DOHH2 (cell line): ENCODE measurements at regions not wholly inside any gene's neighbourhood (a gene's known extent, or its start where the extent isn't known, plus 50 kb on each side); places are given as distances from the start of the nearest gene placed in this dataset.

Experiments
- H3F3A ChIP-seq: fragments of 200-600 bp; sonication (generic), shearing (Covaris generic); 2 replicates; pipeline ENCODE4 v1.6.0; 2016; ENCODE audit warnings: antibody characterized with exemption, mild to moderate bottlenecking; ENCODE audit not compliant: control insufficient read depth, insufficient read depth
- H3K27ac ChIP-seq: fragments of 200-600 bp; sonication (generic); 2 replicates; pipeline ENCODE4 v1.5.1; 2014; ENCODE audit warnings: low read depth, mild to moderate bottlenecking, low read length, moderate library complexity
- H3K27me3 ChIP-seq: fragments of 200-600 bp; sonication (generic); 2 replicates; pipeline ENCODE4 v1.6.1; 2014; ENCODE audit warnings: mild to moderate bottlenecking, low read length, mixed read lengths; ENCODE audit not compliant: control insufficient read depth
- H3K36me3 ChIP-seq: fragments of 200-600 bp; sonication (generic); 2 replicates; pipeline ENCODE4 v1.6.1; 2014; ENCODE audit warnings: mild to moderate bottlenecking, low read length, moderate library complexity, mixed read lengths; ENCODE audit not compliant: control insufficient read depth
- H3K4me1 ChIP-seq: fragments of 200-600 bp; sonication (generic); 2 replicates; pipeline ENCODE4 v1.6.1; 2014; ENCODE audit warnings: mild to moderate bottlenecking, low read length, mixed read lengths; ENCODE audit not compliant: control insufficient read depth
- H3K4me2 ChIP-seq: fragments of 200-600 bp; sonication (generic); 2 replicates; pipeline ENCODE4 v1.6.0; 2014; ENCODE audit warnings: mild to moderate bottlenecking, low read length, moderate library complexity
- H3K4me3 ChIP-seq: fragments of 200-600 bp; sonication (generic); 2 replicates; pipeline ENCODE4 v1.5.1; 2014; ENCODE audit warnings: mild to moderate bottlenecking, low read length, mixed read lengths
- H3K79me2 ChIP-seq: fragments of 200-600 bp; sonication (generic); 2 replicates; pipeline ENCODE4 v1.6.1; 2014; ENCODE audit warnings: mild to moderate bottlenecking, low read length, mixed read lengths; ENCODE audit not compliant: control insufficient read depth
- H3K9me2 ChIP-seq: fragments of 200-600 bp; sonication (generic); replicated peaks from 2 replicates; pipeline ENCODE4 v1.6.1; 2014; ENCODE audit warnings: mild to moderate bottlenecking, low read length, mixed read lengths; ENCODE audit not compliant: control insufficient read depth
- H3K9me3 ChIP-seq: fragments of 200-600 bp; sonication (generic); 2 replicates; pipeline ENCODE4 v1.6.1; 2014; ENCODE audit warnings: antibody characterized with exemption, low read length, mixed read lengths; ENCODE audit not compliant: control insufficient read depth, insufficient read depth
- H4K20me1 ChIP-seq: fragments of 200-600 bp; sonication (generic); 2 replicates; pipeline ENCODE4 v1.6.0; 2014; ENCODE audit warnings: low read depth, mild to moderate bottlenecking, antibody characterized with exemption, low read length, moderate library complexity; ENCODE audit not compliant: control insufficient read depth, insufficient read depth
- CTCF ChIP-seq: fragments of 200-600 bp; sonication (generic); IDR thresholded peaks from one replicate; pipeline ENCODE4 v1.5.1; 2014; ENCODE audit warnings: antibody characterized with exemption, mild to moderate bottlenecking, low read depth, low read length; ENCODE audit not compliant: poor library complexity, severe bottlenecking
- EZH2phosphoT487 ChIP-seq: fragments of 200-600 bp; sonication (generic); IDR thresholded peaks from 2 replicates; pipeline ENCODE4 v1.6.1; 2017; ENCODE audit warnings: borderline replicate concordance, mild to moderate bottlenecking, antibody characterized with exemption, low read length, moderate library complexity, mixed read lengths

DNA sequence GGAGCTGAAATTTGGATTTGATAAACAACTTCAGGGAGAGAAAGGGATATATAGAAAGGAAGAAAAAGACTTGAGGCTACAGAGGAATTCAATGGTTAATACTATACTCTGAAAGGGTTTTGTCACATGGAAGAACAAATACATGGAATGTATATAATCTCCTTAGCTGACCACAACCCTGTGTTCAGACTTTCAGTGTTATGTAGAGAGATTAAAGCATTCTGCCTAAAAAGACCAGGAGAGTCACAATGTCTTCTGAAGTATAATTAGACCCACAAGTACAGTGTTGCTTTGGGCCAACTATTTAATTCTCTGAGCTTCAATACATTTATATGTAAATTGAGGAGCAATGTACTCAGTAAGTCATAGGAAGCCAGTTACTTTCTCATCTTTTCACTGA lies 123.8 kb upstream of the FSHR start:
- no peaks in the 10 kb centered on the region for H3K4me1 ChIP-seq
- H3K4me3 ChIP-seq = no peak overlapping the region
- H3K4me2 ChIP-seq = no peak overlapping the region
- no peaks in the 10 kb centered on the region for H3K79me2 ChIP-seq
- no peaks in the 10 kb centered on the region for H3K9me3 ChIP-seq
- H4K20me1 ChIP-seq = no peaks in the 10 kb centered on the region
- no peaks in the 10 kb centered on the region for H3K36me3 ChIP-seq
- H3K9me2 ChIP-seq = no peaks in the 10 kb centered on the region
- no peak for TF ChIP-seq CTCF
- no peak for TF ChIP-seq EZH2phosphoT487
- H3F3A ChIP-seq = no peaks in the 10 kb centered on the region
- H3K27me3 ChIP-seq = no peaks in the 10 kb centered on the region
- no peak overlapping the region for H3K27ac ChIP-seq

DNA sequence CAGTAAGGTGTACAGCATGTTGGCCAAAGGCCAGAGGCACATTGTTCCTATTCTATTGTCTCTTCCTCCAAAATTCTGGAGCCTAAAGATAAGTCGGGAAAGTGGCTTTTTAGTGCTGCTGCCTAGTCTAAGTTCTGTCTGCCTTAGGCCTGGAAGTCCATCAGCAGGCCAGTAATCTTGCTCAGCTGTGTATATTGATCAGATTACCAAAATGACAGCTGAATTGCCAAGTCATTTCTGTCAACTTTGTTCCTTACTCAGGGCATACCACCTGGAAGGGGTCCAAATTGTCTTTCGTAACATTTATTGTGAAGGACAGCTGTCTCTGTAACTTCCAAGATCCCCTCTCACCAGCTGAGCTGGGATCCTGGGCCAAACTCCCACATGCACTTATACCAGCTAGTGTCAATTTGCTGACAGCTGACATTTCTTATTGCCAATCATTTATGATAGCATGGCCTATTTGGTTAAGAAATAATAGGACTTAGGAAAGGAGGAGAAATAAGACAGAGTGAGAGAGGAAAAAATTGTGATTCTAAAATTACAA lies 116.8 kb upstream of the FSHR start:
- Histone ChIP-seq H3K9me3 (no peaks in the 10 kb centered on the region), H3K36me3 (no peaks in the 10 kb centered on the region), H3K4me2 (no peak overlapping the region), H3K4me1 (no peaks in the 10 kb centered on the region), H3K9me2 (no peaks in the 10 kb centered on the region), H3K27ac (no peak overlapping the region), H3K4me3 (no peak overlapping the region), H3K27me3 (no peaks in the 10 kb centered on the region), H4K20me1 (no peaks in the 10 kb centered on the region), H3F3A (no peaks in the 10 kb centered on the region), H3K79me2 (no peaks in the 10 kb centered on the region)
- no peak for TF ChIP-seq EZH2phosphoT487
- TF ChIP-seq CTCF = no peak

DNA sequence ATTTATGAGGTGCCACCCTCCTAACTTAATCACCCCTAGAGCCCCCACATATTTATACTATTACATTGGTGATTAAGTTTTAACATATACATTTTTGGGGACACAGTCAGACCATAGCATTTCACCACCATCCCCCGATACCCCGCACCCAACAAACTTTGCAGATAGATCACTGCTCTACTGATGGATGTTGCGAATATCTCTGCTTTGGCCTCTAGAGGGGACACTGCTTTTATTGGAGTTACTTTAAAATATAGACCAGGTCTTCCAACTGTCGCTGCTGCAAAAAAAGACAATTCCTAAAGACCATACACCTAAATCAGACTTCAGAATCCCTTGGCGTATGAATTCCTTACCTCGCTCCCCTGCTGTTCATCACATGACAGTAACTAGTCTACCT lies 115.8 kb upstream of the FSHR start:
- Histone ChIP-seq H3K4me1 (no peaks in the 10 kb centered on the region), H3F3A (no peaks in the 10 kb centered on the region), H3K4me2 (no peak overlapping the region), H3K9me3 (no peaks in the 10 kb centered on the region), H3K36me3 (no peaks in the 10 kb centered on the region), H3K79me2 (no peaks in the 10 kb centered on the region), H3K4me3 (no peak overlapping the region), H3K27ac (no peak overlapping the region), H3K9me2 (no peaks in the 10 kb centered on the region), H3K27me3 (no peaks in the 10 kb centered on the region), H4K20me1 (no peaks in the 10 kb centered on the region)
- TF ChIP-seq CTCF = no peak
- no peak for TF ChIP-seq EZH2phosphoT487
